DND-41 (cell line): ENCODE measurements at regions not wholly inside any gene's neighbourhood (a gene's known extent, or its start where the extent isn't known, plus 50 kb on each side); places are given as distances from the start of the nearest gene placed in this dataset.

Experiments used
- EZH2 ChIP-seq: IDR thresholded peaks from 3 replicates; pipeline ENCODE4 v1.6.1; 2012; ENCODE audit warnings: borderline replicate concordance, low read depth, mild to moderate bottlenecking, moderate library complexity, low read length, inconsistent platforms; ENCODE audit not compliant: severe bottlenecking
- TF ChIP-seq, protein P1 (sequence below): IDR thresholded peaks from 2 replicates; pipeline ENCODE4 v1.5.1; 2012; ENCODE audit warnings: borderline replicate concordance, low read length, moderate library complexity, mild to moderate bottlenecking; ENCODE audit not compliant: poor library complexity, severe bottlenecking; ENCODE audit errors: extremely low read depth

DNA sequence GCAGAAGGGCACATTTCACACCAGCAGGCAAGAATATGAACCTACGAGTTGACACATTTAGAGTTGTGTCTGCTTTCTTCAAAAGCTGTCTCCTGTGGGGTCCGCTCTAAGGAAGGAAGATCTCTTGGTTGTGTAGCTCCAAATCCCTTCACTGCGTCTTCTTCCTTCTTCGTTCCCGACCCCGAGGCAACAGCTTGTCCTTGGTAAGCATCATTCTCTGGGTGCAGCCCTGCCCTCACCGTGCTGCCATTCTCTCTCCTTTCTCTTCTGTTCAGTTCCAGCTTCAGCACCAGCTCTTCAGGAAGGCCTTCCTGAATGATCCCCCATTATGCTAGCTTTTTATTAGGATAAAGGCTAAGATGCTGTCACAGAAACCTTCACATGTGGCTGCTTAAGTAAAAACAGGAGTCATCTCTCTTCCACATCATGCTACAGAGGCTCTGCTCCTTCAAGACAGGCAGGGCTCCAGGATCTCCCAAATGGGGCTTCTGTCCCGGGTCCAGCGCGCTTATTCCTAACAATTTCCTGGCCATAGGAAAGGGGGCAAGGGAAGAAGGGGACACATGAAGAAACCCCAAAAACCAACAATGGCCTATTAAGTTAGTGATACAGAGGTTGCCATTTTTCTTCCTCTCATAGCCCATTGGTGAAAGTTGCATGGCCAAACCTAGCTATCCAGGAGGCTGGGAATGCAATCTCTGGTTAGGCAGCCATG is 52.2 kb upstream of the SHH start:
- TF ChIP-seq, protein P1, sequence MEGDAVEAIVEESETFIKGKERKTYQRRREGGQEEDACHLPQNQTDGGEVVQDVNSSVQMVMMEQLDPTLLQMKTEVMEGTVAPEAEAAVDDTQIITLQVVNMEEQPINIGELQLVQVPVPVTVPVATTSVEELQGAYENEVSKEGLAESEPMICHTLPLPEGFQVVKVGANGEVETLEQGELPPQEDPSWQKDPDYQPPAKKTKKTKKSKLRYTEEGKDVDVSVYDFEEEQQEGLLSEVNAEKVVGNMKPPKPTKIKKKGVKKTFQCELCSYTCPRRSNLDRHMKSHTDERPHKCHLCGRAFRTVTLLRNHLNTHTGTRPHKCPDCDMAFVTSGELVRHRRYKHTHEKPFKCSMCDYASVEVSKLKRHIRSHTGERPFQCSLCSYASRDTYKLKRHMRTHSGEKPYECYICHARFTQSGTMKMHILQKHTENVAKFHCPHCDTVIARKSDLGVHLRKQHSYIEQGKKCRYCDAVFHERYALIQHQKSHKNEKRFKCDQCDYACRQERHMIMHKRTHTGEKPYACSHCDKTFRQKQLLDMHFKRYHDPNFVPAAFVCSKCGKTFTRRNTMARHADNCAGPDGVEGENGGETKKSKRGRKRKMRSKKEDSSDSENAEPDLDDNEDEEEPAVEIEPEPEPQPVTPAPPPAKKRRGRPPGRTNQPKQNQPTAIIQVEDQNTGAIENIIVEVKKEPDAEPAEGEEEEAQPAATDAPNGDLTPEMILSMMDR = no peak
- no peak for TF ChIP-seq EZH2
